ENCODE measurements at regions not wholly inside any gene's neighbourhood (a gene's known extent, or its start where the extent isn't known, plus 50 kb on each side); places are given as distances from the start of the nearest gene placed in this dataset.

DNA sequence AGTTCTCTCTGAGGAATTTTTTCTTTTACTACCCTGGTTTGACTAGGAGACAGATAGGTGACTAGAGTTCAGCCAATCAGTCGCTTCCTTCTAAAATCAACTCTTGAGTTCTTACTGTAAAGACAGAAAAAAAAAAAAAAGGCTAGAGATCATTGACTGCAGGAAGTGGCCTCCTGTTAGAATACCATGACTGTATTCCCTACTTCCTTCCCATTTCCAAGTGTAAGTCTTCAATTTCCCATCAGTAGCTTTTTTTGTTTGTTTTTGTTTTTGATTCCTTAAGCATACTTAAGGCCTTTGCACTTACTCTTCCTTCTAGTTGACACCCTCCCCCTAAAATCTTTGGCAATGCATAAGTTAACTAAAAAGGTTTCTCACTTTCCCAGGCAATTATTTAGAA is 154.3 kb downstream of the HMHB1 start:
- TF ChIP-seq, protein P1, sequence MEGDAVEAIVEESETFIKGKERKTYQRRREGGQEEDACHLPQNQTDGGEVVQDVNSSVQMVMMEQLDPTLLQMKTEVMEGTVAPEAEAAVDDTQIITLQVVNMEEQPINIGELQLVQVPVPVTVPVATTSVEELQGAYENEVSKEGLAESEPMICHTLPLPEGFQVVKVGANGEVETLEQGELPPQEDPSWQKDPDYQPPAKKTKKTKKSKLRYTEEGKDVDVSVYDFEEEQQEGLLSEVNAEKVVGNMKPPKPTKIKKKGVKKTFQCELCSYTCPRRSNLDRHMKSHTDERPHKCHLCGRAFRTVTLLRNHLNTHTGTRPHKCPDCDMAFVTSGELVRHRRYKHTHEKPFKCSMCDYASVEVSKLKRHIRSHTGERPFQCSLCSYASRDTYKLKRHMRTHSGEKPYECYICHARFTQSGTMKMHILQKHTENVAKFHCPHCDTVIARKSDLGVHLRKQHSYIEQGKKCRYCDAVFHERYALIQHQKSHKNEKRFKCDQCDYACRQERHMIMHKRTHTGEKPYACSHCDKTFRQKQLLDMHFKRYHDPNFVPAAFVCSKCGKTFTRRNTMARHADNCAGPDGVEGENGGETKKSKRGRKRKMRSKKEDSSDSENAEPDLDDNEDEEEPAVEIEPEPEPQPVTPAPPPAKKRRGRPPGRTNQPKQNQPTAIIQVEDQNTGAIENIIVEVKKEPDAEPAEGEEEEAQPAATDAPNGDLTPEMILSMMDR (IDR thresholded peaks at IDR 0.05; ENCODE audit: partially characterized antibody, unreplicated experiment), result no peak
- H3K9me3 Mint-ChIP-seq (ENCODE audit: unreplicated experiment), result no peaks in the 10 kb centered on the region
- H3K4me3 Mint-ChIP-seq (ENCODE audit: unreplicated experiment), result no peak overlapping the region
- no peak overlapping the region for H3K27ac Mint-ChIP-seq (ENCODE audit: unreplicated experiment)
- H3K27me3 Mint-ChIP-seq (ENCODE audit: unreplicated experiment), result no peaks in the 10 kb centered on the region
- DNase-seq, result no peak
- H3K36me3 Mint-ChIP-seq (ENCODE audit: unreplicated experiment), result no peaks in the 10 kb centered on the region
- H3K4me1 Mint-ChIP-seq (ENCODE audit: low read depth, unreplicated experiment), result no peaks in the 10 kb centered on the region

DNA sequence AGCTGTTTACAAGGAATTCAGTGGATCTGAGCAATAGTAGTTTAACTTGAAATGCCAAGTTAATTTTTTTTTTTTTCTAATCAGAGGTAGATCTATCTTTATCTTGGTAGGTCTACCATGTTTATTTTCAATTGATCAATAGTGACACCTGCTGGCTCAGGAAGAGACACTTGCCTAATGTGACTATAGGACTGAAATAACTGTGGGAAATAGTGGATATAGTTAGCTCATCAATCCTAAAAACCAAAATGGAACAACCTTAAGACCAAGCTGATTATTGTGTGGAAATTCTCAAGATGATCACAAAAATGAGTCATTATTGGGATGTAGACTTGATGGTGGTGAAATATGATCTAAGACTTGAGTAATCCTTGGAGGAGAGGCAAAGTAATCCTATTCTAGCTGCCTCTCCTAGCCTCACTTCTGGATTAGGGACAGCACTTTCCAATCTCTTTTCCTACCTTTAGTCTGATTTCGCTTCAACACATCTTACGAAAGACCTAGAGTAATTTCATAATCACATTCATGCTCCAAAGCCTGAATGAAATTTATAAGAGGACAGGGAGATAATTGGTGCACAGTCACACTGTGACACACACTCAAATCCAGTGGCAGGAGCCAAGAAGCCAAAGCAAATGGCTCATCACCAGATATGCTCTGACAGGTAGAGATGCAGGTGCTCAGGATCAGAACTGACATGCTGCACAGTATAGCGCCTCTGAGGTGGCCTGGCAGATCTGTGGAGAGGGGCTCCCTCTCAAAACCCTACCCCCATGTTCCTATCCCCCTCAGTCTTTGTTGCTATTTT is 156.3 kb downstream of the HMHB1 start:
- DNase-seq, result no peak
- no peaks in the 10 kb centered on the region for H3K4me1 Mint-ChIP-seq (ENCODE audit: low read depth, unreplicated experiment)
- H3K9me3 Mint-ChIP-seq (ENCODE audit: unreplicated experiment), result no peaks in the 10 kb centered on the region
- H3K27me3 Mint-ChIP-seq (ENCODE audit: unreplicated experiment), result no peaks in the 10 kb centered on the region
- TF ChIP-seq, protein P1 (IDR thresholded peaks at IDR 0.05; ENCODE audit: partially characterized antibody, unreplicated experiment), result no peak
- no peak overlapping the region for H3K27ac Mint-ChIP-seq (ENCODE audit: unreplicated experiment)
- H3K4me3 Mint-ChIP-seq (ENCODE audit: unreplicated experiment), result no peak overlapping the region
- no peaks in the 10 kb centered on the region for H3K36me3 Mint-ChIP-seq (ENCODE audit: unreplicated experiment)

DNA sequence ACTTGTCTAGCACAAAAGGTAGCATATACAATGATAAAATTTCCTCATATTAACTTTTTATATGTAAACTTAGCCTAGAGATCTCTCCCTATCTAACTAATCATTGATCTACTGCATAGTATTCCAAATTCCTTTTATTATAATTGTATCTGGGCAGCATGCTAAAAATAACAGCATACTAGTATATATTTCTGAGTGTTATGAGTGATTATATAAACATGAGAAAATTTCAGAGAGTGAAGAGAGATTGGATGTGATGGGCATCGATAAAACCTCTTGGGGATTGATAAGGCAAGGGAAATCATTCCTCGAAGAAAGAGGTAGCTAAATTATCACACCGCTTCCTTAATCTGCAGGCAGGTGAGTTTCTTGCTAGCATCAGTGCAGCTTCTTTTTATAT is 158.2 kb downstream of the HMHB1 start:
- H3K36me3 Mint-ChIP-seq (ENCODE audit: unreplicated experiment), result no peaks in the 10 kb centered on the region
- H3K9me3 Mint-ChIP-seq (ENCODE audit: unreplicated experiment), result no peaks in the 10 kb centered on the region
- H3K4me3 Mint-ChIP-seq (ENCODE audit: unreplicated experiment), result no peak overlapping the region
- H3K27me3 Mint-ChIP-seq (ENCODE audit: unreplicated experiment), result no peaks in the 10 kb centered on the region
- no peak for DNase-seq
- H3K27ac Mint-ChIP-seq (ENCODE audit: unreplicated experiment), result no peak overlapping the region
- TF ChIP-seq, protein P1 (IDR thresholded peaks at IDR 0.05; ENCODE audit: partially characterized antibody, unreplicated experiment), result no peak
- no peaks in the 10 kb centered on the region for H3K4me1 Mint-ChIP-seq (ENCODE audit: low read depth, unreplicated experiment)

DNA sequence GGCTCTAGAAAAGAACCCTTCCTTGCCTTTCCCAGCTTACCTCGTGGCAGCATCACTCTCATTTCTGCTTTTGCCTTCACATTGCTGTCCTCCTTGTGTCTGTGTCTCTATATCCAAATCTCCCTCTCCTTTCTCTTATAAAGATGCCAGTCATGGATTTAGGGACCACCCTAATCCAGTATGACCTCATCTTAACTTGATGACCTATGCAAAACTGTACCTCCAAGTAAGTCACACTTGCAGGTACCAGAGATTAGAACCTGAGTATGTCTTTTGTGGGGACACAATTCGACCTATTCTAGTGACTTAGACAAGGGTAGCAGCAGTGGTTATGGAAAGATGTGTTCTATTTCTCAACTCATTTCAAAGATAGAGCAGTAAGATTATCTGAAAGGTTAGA is 160.1 kb downstream of the HMHB1 start:
- no peaks in the 10 kb centered on the region for H3K27me3 Mint-ChIP-seq (ENCODE audit: unreplicated experiment)
- no peaks in the 10 kb centered on the region for H3K4me1 Mint-ChIP-seq (ENCODE audit: low read depth, unreplicated experiment)

DNA sequence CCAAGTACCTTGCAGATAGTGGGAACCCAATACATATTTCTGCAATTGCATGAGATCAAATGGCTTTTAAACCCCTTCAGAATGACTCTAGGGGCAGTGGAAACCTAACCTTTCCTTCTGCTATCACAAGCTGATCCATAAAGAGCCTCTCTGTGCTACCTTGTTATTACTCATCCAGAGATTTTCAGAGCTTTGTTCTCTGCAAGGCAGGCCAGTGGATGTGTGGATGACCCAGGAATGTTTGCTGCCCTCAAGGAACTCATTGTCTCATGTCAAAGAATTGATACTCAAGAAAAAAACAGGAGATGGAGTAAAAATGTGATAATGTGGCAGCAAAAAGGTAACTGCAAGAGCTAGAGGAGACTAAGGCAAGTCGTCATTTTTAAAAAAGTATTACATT is 164.1 kb downstream of the HMHB1 start:
- Mint-ChIP-seq H3K4me1 (ENCODE audit: low read depth, unreplicated experiment) (no peaks in the 10 kb centered on the region), H3K9me3 (ENCODE audit: unreplicated experiment) (no peaks in the 10 kb centered on the region), H3K27ac (ENCODE audit: unreplicated experiment) (no peak overlapping the region), H3K27me3 (ENCODE audit: unreplicated experiment) (no peaks in the 10 kb centered on the region), H3K4me3 (ENCODE audit: unreplicated experiment) (no peak overlapping the region), H3K36me3 (ENCODE audit: unreplicated experiment) (no peaks in the 10 kb centered on the region)
- TF ChIP-seq, protein P1 (IDR thresholded peaks at IDR 0.05; ENCODE audit: partially characterized antibody, unreplicated experiment), result no peak
- no peak for DNase-seq

More for the DNA sequence above, 160.1 kb downstream of the HMHB1 start:
- TF ChIP-seq, protein P1 (IDR thresholded peaks at IDR 0.05; ENCODE audit: partially characterized antibody, unreplicated experiment), result no peak
- Mint-ChIP-seq H3K36me3 (ENCODE audit: unreplicated experiment) (no peaks in the 10 kb centered on the region), H3K9me3 (ENCODE audit: unreplicated experiment) (no peaks in the 10 kb centered on the region), H3K4me3 (ENCODE audit: unreplicated experiment) (no peak overlapping the region), H3K27ac (ENCODE audit: unreplicated experiment) (no peak overlapping the region)
- no peak for DNase-seq

Data from glutamatergic neuron (in vitro differentiated cells).